ENCODE measurements at regions not wholly inside any gene's neighbourhood (a gene's known extent, or its start where the extent isn't known, plus 50 kb on each side); places are given as distances from the start of the nearest gene placed in this dataset.

DNA sequence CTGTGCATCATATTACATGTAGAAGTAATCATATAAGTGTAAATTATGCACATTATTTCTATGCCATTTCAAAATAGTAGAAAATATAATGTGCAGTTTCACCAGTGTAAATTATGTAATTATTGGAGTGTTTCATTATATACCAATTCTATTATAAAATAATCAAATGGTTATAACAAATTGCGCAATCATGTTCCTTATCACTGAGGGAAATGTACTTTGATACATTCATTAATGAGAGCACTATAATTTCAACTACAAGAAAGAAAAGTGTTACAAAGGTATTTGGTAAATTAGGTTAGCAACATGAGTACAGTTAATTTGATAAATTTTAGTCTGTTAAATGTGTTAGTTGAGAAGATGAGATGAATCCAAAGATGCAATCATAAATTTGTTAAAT lies 421.5 kb upstream of the CDH10 start:
- no peak for DNase-seq (ENCODE audit: low spot score)
- Histone ChIP-seq H3K27me3 (replicated peaks; ENCODE audit: insufficient read depth, low read depth, low read length, poor library complexity) (no peaks in the 10 kb centered on the region), H3K4me1 (ENCODE audit: insufficient read depth, low read length, poor library complexity, severe bottlenecking) (no peaks in the 10 kb centered on the region), H3K36me3 (ENCODE audit: insufficient read depth, low read length, poor library complexity, severe bottlenecking) (no peaks in the 10 kb centered on the region), H3K27ac (ENCODE audit: low read depth, low read length, poor library complexity, severe bottlenecking) (no peak overlapping the region), H3K9me3 (ENCODE audit: low read depth, low read length, poor library complexity, severe bottlenecking) (no peaks in the 10 kb centered on the region), H3K4me3 (ENCODE audit: low read depth, low read length, poor library complexity, severe bottlenecking) (no peak overlapping the region)
- ChIA-PET POLR2A (ENCODE audit: low non-redundant PET) (no interaction called here), CTCF (no interaction called here)
- intact Hi-C loops (cut with micrococcal nuclease; ENCODE audit: unreplicated experiment) = no loop called here
- BruUV-seq (replicated peaks) = no TSS peak
- TF ChIP-seq, protein P1, sequence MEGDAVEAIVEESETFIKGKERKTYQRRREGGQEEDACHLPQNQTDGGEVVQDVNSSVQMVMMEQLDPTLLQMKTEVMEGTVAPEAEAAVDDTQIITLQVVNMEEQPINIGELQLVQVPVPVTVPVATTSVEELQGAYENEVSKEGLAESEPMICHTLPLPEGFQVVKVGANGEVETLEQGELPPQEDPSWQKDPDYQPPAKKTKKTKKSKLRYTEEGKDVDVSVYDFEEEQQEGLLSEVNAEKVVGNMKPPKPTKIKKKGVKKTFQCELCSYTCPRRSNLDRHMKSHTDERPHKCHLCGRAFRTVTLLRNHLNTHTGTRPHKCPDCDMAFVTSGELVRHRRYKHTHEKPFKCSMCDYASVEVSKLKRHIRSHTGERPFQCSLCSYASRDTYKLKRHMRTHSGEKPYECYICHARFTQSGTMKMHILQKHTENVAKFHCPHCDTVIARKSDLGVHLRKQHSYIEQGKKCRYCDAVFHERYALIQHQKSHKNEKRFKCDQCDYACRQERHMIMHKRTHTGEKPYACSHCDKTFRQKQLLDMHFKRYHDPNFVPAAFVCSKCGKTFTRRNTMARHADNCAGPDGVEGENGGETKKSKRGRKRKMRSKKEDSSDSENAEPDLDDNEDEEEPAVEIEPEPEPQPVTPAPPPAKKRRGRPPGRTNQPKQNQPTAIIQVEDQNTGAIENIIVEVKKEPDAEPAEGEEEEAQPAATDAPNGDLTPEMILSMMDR (conservative IDR thresholded peaks at IDR 0.05; ENCODE audit: low read depth, low read length) = no peak
- TF ChIP-seq EZH2 (IDR thresholded peaks at IDR 0.05; ENCODE audit: borderline replicate concordance, low read depth, low read length, poor library complexity, severe bottlenecking) = no peak

DNA sequence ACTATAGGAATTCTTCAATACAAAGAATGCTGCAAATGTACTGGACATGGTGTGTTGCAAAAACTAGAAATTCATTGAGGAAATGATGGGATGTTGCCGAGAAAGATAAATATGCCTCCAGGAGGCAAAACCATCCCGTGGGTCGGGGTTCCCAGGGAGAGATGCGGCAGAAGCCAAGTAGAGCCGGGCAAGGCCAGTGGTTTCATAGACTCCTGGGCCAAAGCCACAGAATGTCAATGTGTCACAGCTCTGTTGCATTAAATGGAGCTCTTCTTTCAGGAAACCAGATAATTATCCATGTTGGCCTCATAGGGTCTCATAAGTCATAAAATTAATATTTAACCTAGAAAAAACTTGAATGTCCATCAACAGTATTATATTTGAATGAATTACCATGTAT lies 419.5 kb upstream of the CDH10 start:
- DNase-seq (ENCODE audit: low spot score) = no peak
- Histone ChIP-seq H3K27me3 (replicated peaks; ENCODE audit: insufficient read depth, low read depth, low read length, poor library complexity) (no peaks in the 10 kb centered on the region), H3K27ac (ENCODE audit: low read depth, low read length, poor library complexity, severe bottlenecking) (no peak overlapping the region), H3K4me3 (ENCODE audit: low read depth, low read length, poor library complexity, severe bottlenecking) (no peak overlapping the region), H3K36me3 (ENCODE audit: insufficient read depth, low read length, poor library complexity, severe bottlenecking) (no peaks in the 10 kb centered on the region), H3K4me1 (ENCODE audit: insufficient read depth, low read length, poor library complexity, severe bottlenecking) (peaks cover 3% of the 10 kb centered on the region), H3K9me3 (ENCODE audit: low read depth, low read length, poor library complexity, severe bottlenecking) (peaks cover 4% of the 10 kb centered on the region)
- TF ChIP-seq EZH2 (IDR thresholded peaks at IDR 0.05; ENCODE audit: borderline replicate concordance, low read depth, low read length, poor library complexity, severe bottlenecking) = no peak
- TF ChIP-seq, protein P1 (conservative IDR thresholded peaks at IDR 0.05; ENCODE audit: low read depth, low read length) = no peak
- POLR2A ChIA-PET (ENCODE audit: low non-redundant PET) = no interaction called here
- CTCF ChIA-PET = no interaction called here
- BruUV-seq (replicated peaks) = no TSS peak
- intact Hi-C loops (cut with micrococcal nuclease; ENCODE audit: unreplicated experiment) = no loop called here

DNA sequence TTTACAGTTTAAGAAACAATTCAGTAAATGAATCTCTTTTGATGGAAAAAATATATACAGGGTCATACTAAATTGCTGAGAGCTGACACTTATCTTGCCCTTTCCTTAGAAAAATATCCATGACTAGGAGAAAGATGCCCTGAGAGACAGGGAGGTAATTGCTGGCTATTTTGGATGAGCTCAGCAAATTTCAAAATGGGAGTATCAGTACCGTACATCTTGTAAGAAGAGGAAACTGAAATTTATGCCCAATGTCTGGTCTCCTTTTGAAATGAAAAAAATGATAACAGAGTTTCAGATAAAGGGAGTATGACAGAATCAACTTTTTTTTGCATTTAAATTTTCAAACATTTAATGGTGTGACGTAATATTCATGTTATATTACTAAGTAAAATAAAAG lies 415.8 kb upstream of the CDH10 start:
- no TSS peak for BruUV-seq (replicated peaks)
- intact Hi-C loops (cut with micrococcal nuclease; ENCODE audit: unreplicated experiment) = no loop called here
- Histone ChIP-seq H3K36me3 (ENCODE audit: insufficient read depth, low read length, poor library complexity, severe bottlenecking) (no peaks in the 10 kb centered on the region), H3K27me3 (replicated peaks; ENCODE audit: insufficient read depth, low read depth, low read length, poor library complexity) (no peaks in the 10 kb centered on the region), H3K4me1 (ENCODE audit: insufficient read depth, low read length, poor library complexity, severe bottlenecking) (peaks cover 3% of the 10 kb centered on the region), H3K9me3 (ENCODE audit: low read depth, low read length, poor library complexity, severe bottlenecking) (peaks cover 4% of the 10 kb centered on the region), H3K27ac (ENCODE audit: low read depth, low read length, poor library complexity, severe bottlenecking) (no peak overlapping the region), H3K4me3 (ENCODE audit: low read depth, low read length, poor library complexity, severe bottlenecking) (no peak overlapping the region)
- no peak for DNase-seq (ENCODE audit: low spot score)
- no peak for TF ChIP-seq EZH2 (IDR thresholded peaks at IDR 0.05; ENCODE audit: borderline replicate concordance, low read depth, low read length, poor library complexity, severe bottlenecking)
- TF ChIP-seq, protein P1 (conservative IDR thresholded peaks at IDR 0.05; ENCODE audit: low read depth, low read length) = no peak
- ChIA-PET POLR2A (ENCODE audit: low non-redundant PET) (no interaction called here), CTCF (no interaction called here)

All from A673 (cell line).